Liver (tissue), 3 donors: ENCODE measurements at regions not wholly inside any gene's neighbourhood (a gene's known extent, or its start where the extent isn't known, plus 50 kb on each side); places are given as distances from the start of the nearest gene placed in this dataset.

Experiments used
- CTCF ChIP-seq: fragments of 150-350 bp; IDR thresholded peaks from 2 replicates; pipeline ENCODE4 v1.5.1; 2017; ENCODE audit warnings: improper control_type of control experiment, low read depth, low read length; ENCODE audit not compliant: missing input control
- EGR1 ChIP-seq, 2 donors: IDR thresholded peaks; 2 replicates each; pipeline ENCODE4 v1.6.1; 2016 to 2018; ENCODE audit warnings: antibody characterized with exemption in 2 of 2, low read depth in 2 of 2
- FOXA1 ChIP-seq: IDR thresholded peaks from 2 replicates; pipeline ENCODE4 v1.6.1; 2016; ENCODE audit warnings: antibody characterized with exemption
- GABPA ChIP-seq, 2 donors: IDR thresholded peaks in 1 of 2; conservative IDR thresholded peaks in 1 of 2; 2 replicates each; pipeline ENCODE4 v1.6.1; 2016; ENCODE audit warnings: antibody characterized with exemption in 2 of 2, mild to moderate bottlenecking in 1 of 2, moderate library complexity in 1 of 2
- JUND ChIP-seq, 2 donors: IDR thresholded peaks; 2 replicates each; pipeline ENCODE4 v1.6.1; 2016; ENCODE audit warnings: antibody characterized with exemption in 2 of 2
- NR2F2 ChIP-seq: IDR thresholded peaks from 2 replicates; pipeline ENCODE4 v1.6.1; 2016; ENCODE audit warnings: antibody characterized with exemption
- REST ChIP-seq: IDR thresholded peaks from 2 replicates; pipeline ENCODE4 v1.6.1; 2016; ENCODE audit warnings: antibody characterized with exemption, mild to moderate bottlenecking
- SP1 ChIP-seq: IDR thresholded peaks from 2 replicates; pipeline ENCODE4 v1.6.1; 2018; ENCODE audit warnings: antibody characterized with exemption, mild to moderate bottlenecking
- TAF1 ChIP-seq: conservative IDR thresholded peaks from 2 replicates; pipeline ENCODE4 v1.6.1; 2016; ENCODE audit warnings: antibody characterized with exemption, mild to moderate bottlenecking
- YY1 ChIP-seq: IDR thresholded peaks from 2 replicates; pipeline ENCODE4 v1.6.1; 2016; ENCODE audit warnings: antibody characterized with exemption, mild to moderate bottlenecking
- donor health status: healthy.
- donor health status: healthy.

DNA sequence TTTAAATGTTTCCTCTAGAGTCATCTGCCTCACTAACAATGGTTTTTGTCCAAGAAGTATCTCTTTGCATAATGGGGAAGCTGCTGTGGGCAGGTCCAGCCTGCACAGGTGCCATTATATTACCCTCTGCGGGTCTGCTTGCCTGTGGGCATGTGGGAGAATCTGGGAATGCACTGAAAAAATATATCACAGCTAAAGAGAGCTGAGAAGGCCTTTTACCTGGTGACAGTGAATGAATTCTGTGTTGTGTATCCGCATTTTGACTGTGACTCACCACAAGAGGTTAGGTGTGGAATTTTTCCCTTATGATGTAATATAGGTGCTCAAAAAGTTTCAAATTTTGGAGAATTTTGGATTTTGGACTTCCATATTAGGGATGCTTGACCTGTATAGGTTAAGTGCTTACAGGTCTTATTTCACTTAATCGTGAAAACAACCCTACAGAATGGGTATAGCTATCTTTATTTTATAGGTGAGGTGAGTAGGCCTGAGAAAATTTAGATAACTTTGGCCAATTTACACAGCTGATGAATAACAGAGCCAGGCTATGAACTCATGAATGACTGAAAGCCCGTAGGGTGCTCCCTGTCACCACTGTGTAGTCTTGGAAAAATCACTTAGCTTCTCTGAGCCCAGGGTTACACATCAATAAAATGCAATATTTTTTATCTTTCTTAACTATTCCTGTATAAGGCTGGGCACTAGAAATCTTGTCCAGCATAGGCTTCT is 198.0 kb upstream of the EPHA5 start:
- no peak for TF ChIP-seq REST
- TF ChIP-seq CTCF: no peak
- TF ChIP-seq GABPA (IDR thresholded peaks at IDR 0.05 in 1 of 2, conservative IDR thresholded peaks at IDR 0.05 in 1 of 2): no peak
- TF ChIP-seq FOXA1: no peak
- TF ChIP-seq NR2F2: no peak
- no peak for TF ChIP-seq EGR1 (IDR thresholded peaks at IDR 0.05; ENCODE audit: low read depth in 2 of 2)
- no peak for TF ChIP-seq SP1
- TF ChIP-seq TAF1: no peak
- no peak for TF ChIP-seq JUND (IDR thresholded peaks at IDR 0.05)
- TF ChIP-seq YY1: no peak
